LoVo (cell line): ENCODE measurements at regions not wholly inside any gene's neighbourhood (a gene's known extent, or its start where the extent isn't known, plus 50 kb on each side); places are given as distances from the start of the nearest gene placed in this dataset.
"Not testable (repeated sequence)": the region's sequence is repeated elsewhere in the genome, so short reads cannot be mapped to it uniquely, and the experiment has no call there.

Source experiments
- DNase-seq: peaks from one replicate; pipeline ENCODE4 v3.0.0-alpha.2; 2016; ENCODE audit warnings: low spot score

GRCh38 chr9:74094766-74095165 lies 402.4 kb upstream of the RORB start:
- DNase-seq = no peak

GRCh38 chr9:74095925-74096324 lies 401.2 kb upstream of the RORB start:
- no peak for DNase-seq

GRCh38 chr9:74096420-74096819 lies 400.7 kb upstream of the RORB start:
- DNase-seq = no peak

- DNase-seq = no peak
Observed at GRCh38 chr9:74100042-74100441, 397.1 kb upstream of the RORB start.

- not testable (repeated sequence) for DNase-seq
Observed at GRCh38 chr9:74102148-74102547, 395.0 kb upstream of the RORB start.

GRCh38 chr9:74102702-74103101 lies 394.4 kb upstream of the RORB start:
- DNase-seq = no peak

GRCh38 chr9:74107692-74108091 lies 389.4 kb upstream of the RORB start:
- no peak for DNase-seq

GRCh38 chr9:74115976-74116375 lies 381.2 kb upstream of the RORB start:
- DNase-seq = no peak

- no peak for DNase-seq
Observed at GRCh38 chr9:74117151-74117550, 380.0 kb upstream of the RORB start.

GRCh38 chr9:74117731-74118130 lies 379.4 kb upstream of the RORB start:
- no peak for DNase-seq

- DNase-seq = no peak
Observed at GRCh38 chr9:74120061-74120460, 377.1 kb upstream of the RORB start.

- no peak for DNase-seq
Observed at GRCh38 chr9:74120470-74120869, 376.7 kb upstream of the RORB start.

GRCh38 chr9:74122216-74122615 lies 374.9 kb upstream of the RORB start:
- DNase-seq = no peak

- DNase-seq = no peak
Observed at GRCh38 chr9:74122661-74123060, 374.5 kb upstream of the RORB start.

- no peak for DNase-seq
Observed at GRCh38 chr9:74125941-74126340, 371.2 kb upstream of the RORB start.

- no peak for DNase-seq
Observed at GRCh38 chr9:74132986-74133385, 364.1 kb upstream of the RORB start.

GRCh38 chr9:74133921-74134320 lies 363.2 kb upstream of the RORB start:
- no peak for DNase-seq

- DNase-seq = no peak
Observed at GRCh38 chr9:74138182-74138581, 359.0 kb upstream of the RORB start.

GRCh38 chr9:74140141-74140540 lies 357.0 kb upstream of the RORB start:
- no peak for DNase-seq

- DNase-seq = no peak
Observed at GRCh38 chr9:74147906-74148305, 349.2 kb upstream of the RORB start.

GRCh38 chr9:74172874-74173273 lies 324.3 kb upstream of the RORB start:
- no peak for DNase-seq

- no peak for DNase-seq
Observed at GRCh38 chr9:74173284-74173683, 323.9 kb upstream of the RORB start.

GRCh38 chr9:74197771-74198170 lies 299.4 kb upstream of the RORB start:
- DNase-seq = not testable (repeated sequence)

GRCh38 chr9:74205056-74205455 lies 292.1 kb upstream of the RORB start:
- DNase-seq = no peak

GRCh38 chr9:74218385-74219063 lies 278.6 kb upstream of the RORB start:
- DNase-seq = no peak
